ENCODE measurements at regions not wholly inside any gene's neighbourhood (a gene's known extent, or its start where the extent isn't known, plus 50 kb on each side); places are given as distances from the start of the nearest gene placed in this dataset.

DNA sequence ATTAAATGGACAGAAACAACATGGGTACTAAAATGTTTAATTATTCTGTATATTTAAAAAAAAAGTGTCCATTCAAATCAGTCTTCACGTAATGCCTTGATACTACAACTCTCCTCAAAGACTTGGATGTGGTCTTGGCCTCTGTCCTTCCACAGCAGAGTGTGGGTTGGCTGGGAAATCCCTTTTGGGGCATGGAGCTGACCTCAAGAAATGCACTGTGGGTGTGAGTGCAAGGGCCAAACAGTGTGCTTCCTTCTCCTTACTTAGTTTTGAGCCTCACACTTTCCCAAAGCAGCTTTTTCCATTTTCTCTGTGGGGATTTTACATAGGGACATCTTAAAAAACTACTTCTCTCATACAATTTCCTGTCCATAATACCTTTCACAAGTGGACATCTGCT, 607.4 kb downstream of the EFNB2 start:
- no peak for DNase-seq (ENCODE audit: low read depth)

DNA sequence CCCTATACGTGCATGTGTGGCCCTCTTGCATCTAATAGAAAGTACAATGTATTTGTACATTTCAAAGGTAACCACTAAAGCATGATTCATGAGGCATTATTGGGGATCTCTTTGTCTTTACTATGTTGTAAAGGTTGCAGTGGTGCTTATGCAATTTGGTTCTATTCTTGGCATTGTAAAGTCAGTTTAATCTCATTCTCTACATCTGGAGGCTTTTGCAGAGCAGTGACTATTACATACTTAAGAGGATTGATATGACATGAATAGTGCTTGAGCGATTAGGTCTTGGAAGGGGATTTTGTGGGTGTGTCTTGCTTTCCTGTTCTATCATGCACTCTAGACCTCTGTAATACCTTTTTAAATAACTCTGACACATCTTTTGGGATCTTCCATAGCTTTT, 610.0 kb downstream of the EFNB2 start:
- DNase-seq (ENCODE audit: low read depth) = no peak

DNA sequence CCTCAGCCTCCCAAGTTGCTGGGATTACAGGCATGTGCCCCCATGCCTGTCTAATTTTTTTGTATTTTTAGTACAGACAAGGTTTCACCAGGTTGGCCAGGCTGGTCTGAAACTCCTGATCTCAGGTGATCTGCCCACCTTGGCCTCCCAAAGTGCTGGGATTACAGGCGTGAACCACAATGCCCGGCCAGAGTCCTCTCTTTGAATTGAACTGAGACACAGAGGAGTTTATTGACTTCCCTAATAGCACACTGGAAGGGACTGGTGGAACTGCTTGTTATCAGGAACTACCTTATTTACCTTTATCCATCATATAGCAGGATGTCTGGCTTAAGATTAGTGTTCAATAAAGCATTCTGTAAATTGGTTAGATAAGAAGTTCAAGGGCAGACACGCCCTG, 613.8 kb downstream of the EFNB2 start:
- DNase-seq (ENCODE audit: low read depth) = no peak

DNA sequence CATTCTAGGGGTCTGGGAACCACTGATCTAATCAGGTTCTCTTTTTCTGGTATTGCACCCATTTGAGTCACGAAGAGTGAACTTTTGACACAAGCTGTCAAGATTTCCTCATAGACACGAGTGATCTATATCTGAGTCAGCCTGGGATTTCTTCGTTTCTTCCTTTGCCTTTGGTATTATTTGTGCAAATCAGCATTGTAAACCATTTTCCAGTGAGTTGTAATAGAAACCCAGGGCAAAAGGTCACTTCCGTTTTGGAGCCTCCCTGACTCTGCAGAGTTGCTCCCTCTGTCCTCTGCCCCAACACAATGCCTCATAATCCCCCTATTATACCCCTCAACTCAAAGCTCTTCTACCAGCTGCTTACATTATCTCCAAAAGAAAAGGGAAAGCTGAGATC, 615.1 kb downstream of the EFNB2 start:
- DNase-seq (ENCODE audit: low read depth) = no peak

DNA sequence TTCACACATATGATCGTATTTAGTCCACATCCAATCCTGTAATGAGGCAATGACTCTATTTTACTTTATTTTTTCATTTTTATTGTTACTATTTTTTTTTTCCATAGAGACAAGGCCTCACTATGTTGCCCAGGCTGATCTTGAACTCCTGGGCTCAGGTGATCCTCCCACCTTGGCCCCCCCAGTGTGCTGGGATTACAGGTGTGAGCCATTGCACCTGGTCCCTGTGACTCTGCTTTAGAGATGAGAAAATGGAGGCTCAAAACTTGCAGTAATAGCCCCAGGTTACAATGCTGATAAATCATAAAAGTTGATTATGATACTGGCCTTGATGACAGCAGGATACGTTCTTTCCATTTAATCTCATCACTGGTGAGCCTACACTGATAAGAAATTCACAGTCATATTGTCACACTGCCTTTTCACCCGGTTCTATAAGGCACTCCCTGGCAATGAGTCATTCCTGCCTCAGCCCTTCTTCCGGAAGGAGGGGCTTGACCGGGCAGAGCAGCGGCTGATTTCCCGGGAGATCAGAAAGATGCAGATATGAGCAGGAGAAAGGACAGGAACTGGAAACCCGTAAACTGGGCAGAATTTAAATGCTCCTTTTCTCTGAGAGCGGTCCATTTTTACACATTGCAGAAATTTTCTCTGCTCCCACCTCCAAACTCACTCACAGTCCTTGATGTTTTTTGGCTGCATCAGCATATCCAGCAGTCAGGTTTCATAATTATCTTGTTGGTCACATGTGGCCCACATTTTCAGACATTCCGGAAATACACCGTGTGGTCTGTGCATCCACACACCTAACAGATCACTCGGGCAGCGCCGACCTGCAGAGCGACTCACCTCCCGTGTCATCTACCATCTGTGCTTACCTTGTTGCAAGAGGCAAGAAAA, 616.4 kb downstream of the EFNB2 start:
- no peak for DNase-seq (ENCODE audit: low read depth)

DNA sequence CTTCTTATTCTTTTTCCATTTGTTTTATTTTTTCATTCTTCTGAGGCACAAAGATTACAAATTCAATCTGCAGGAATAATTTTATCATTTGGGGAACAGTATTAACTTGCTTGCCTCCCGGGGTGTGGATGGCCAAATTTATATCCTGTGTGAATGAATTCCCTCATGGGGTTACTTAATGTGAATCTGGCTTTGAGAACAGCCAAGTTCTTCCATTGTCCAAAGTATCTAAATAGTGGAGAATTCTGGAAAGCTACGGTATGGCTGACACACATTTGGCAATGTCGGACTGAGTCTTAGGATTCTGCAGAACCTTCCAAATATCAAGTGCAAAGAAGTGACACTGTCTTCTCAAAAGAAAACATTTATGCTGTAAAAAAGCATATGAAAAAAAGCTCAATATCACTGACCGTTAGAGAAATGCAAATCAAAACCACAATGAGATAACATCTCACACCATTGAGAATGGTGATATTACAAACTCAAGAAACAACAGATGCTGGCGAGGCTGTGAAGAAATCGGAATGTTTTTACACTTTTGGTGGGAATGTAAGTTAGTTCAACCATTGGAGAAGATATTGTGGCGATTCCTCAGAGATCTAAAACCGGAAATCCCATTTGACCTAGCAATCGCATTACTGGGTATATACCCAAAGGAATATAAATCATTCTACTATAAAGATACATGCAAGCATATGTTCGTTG, 620.2 kb downstream of the EFNB2 start:
- DNase-seq (ENCODE audit: low read depth) = no peak

DNA sequence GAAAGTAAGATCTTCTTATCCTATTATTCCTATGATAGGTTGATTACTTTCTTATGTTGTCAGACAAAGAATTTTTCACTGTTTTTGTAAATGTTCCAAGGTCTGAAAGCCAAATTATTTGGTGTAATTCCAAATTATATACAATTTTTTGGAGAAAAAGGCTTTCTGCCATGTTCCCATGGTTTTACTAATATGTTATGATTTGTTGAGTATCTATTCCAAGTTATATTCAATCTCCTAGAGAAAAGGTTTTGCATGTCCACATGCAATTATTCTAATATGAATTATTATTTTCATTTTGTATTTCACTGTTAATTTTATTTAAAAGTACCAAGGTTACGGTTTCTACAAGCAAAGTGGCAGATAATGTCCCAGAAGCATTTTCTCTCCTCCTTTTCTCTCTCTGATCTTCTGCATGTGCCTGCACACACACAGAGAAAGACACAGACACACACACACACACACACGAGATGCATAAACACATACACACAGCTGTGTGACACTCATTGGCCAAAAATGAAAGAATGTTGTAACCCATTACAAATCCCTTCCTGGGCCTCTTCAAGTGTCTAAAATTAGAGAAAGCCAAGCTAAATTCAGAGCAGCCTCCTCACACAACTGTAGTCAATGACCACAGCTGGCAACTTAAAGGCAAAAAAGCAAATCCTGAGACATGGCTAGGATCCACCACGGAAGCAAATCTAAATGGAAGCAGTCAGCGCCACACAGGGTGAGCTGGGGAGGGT, 621.0 kb downstream of the EFNB2 start:
- no peak for DNase-seq (ENCODE audit: low read depth)

DNA sequence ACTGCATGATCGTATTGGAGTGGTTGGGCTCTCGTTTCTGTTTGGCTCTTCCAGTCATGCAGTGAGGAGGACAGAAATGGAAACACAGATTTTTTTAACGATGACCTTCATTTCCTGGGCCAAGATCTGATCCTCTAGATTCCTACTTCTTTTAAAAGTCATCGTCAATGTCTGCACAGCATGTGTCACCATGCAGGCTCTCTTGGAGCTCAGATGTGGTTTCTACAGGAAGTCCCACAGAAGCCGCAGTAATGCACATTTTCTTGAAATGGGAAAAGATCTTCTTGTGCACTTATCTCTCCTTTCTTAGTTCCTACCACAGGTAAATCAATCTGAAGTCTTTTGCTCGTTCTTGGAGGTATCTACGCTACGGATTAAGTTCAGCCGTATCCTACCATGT, 626.9 kb downstream of the EFNB2 start:
- no peak for DNase-seq (ENCODE audit: low read depth)

DNA sequence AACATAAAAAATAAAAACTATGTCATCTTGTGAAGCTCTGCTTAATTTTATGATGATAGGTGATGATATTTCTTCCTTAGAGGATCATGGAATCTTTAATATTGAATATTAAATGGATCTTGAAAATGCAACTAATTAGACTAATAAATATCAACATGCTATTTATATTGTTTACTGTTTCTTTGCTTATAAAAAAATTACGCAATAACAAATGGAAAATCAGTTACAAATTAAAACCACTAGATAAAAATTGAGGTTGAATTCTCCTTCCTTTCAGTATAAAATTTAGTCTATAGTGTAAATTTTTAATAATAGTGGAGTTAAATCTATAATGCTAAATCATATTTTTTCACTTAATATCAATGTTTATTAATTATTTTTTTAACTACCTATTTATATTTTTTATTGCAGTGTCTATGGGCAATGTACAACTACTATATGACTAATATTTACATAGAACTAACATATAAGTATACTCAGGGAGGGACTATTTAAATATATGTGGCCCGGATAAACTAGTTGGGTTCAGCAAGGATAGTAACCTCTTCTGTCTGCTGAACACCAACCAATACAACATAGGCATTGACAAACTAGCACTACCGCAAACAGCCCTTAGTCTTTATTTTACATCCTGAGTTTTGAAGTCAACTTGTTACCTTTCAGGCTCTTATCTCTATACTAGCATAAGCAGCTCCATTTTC, 628.0 kb downstream of the EFNB2 start:
- no peak for DNase-seq (ENCODE audit: low read depth)

DNA sequence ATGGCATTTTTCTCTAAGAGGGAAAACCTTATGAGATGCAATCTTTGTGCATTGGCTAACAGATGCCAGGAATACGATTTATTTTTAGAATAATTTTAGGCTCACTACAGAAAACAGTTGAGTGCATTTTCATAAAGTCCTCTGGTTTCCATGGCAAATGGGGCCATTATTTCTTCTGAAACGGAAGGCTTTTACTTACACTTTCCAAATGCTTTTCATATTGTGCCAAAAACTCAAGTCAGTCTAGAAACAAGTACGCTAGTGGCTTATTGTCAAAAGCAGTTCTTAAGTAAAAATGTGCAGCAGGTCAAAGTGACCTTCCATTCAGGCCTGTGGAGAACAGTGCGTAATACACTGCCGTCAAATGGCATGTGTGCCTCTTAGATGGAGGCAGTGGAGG, 628.7 kb downstream of the EFNB2 start:
- DNase-seq (ENCODE audit: low read depth) = no peak

DNA sequence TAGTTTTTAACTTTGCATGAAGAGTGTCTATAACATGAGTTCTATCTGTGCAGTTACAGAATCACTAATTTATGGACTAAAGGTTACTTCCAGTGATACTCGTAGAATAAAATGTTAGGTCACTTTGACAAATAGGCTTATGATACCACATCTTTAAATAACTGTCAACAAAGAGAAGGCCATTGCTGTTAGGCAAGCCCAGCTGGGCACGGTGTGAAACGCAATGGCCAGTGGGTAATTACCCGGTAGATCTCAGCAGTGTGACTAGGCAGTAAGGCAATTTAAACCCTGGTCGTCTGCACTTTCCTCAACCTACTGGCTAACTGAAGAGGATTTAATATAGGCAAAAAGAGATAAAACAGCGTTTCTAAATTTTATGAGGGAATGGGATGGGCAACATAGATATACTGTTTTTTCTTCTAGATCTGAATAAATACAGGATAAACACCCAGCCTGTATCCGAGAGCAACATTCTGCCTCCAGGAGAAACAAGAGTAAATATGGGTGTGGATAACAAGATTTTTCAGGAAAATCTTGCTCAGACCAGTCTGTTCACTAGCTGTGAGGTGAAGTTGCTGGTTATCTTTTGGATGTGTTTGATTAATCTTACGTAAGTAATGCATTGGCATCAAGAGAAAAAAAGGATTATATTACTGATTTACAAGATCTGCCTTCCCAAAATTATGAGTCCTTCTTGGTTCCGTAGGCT, 631.3 kb downstream of the EFNB2 start:
- DNase-seq (ENCODE audit: low read depth) = no peak

DNA sequence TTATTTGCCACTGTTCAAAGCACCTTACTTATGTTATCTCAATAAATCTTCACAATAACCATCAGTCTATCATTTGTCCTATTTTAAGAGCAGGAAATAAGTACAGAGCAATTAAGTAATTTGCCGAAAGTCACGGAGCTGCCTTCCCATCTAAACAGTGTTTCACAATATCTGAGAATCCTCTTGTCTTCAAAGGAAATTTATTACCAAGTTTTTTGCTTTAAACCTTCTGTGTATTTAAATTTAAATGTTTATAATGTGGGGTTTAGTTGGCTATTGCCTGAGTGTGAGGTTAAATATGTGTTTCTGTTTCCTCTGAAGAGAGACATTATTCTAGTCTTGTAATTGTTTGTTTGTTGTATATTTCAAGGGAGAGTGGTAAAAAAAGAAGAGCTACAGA, 633.1 kb downstream of the EFNB2 start:
- DNase-seq (ENCODE audit: low read depth) = no peak

DNA sequence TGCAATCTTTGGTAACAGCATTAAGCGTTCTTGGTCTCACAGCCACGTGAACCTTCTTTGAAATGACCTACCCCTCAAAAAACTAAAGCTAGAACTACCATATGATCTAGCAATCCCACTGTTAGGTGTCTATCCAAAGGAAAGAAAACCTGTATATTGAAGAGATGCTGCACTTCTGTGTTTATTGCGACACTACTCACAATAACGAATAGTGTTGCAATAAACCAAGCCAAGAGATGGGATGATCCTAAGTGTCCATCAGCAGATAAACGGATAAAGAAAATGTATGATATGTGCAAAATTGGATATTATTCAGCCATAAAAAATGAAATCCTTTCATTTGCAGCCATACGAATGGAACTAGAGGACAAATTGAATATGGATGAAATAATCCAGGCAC, 637.9 kb downstream of the EFNB2 start:
- no peak for DNase-seq (ENCODE audit: low read depth)

DNA sequence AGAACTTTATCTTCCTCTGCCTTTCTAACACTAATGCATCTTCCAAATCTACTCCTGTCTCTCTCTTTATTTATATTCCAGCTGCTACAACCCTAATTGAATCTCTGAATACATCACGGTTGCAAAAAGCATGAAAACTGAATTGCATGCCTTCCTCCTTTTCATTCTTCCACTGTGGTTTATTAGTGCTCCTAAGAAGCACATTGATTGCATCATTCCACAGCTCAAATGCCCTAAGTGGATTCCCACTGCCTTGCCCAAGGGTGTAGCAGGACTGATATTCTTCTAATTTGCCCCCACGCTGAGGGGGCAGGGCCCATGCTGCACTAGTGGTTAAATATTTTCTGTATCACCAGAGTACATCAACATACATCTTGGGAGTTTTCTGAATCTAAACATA, 640.8 kb downstream of the EFNB2 start:
- no peak for DNase-seq (ENCODE audit: low read depth)

DNA sequence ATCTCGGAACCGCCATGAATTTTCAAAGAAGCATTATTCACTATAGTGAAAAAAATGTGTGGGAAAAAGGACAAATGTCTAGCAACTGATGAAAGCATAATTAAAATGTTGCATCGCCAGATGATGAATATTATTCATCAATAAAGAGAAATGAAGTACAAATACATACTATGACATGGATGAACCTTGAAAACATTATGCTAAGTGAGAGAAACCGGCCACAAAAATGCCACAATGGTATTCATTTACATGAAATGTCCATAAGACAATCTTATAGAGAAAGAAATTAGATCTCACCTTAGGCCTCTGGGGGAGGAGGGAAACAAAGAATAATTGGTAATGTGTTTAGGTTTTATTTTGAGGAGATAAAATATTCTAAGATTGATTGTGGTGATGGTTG, 645.0 kb downstream of the EFNB2 start:
- no peak for DNase-seq (ENCODE audit: low read depth)

DNA sequence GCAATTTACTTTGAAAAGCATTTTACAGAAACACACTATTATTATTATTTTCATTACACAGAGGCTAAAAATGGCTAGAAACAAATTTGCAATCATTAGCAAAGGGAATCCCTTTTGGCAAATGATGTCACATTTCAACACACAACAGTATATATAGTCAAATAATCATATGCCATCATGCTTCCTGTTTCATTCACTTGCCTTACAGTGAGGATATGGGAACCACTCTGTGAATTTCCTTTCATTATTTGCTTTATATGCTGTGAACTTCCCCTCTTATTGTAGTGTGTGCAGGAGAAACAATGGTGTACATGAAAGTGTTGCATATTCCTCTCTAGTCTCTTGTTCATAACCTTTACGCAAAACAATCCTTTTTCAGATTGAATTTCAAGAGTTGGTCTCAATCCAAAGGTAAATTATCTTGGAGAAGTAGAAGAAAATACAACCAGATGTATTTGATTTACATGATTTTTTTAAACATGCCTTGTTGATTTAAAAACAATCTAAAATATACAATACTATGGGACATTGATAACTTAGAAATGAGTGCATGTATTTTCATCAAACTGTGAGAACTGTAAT, 657.3 kb downstream of the EFNB2 start:
- DNase-seq (ENCODE audit: low read depth) = no peak

DNA sequence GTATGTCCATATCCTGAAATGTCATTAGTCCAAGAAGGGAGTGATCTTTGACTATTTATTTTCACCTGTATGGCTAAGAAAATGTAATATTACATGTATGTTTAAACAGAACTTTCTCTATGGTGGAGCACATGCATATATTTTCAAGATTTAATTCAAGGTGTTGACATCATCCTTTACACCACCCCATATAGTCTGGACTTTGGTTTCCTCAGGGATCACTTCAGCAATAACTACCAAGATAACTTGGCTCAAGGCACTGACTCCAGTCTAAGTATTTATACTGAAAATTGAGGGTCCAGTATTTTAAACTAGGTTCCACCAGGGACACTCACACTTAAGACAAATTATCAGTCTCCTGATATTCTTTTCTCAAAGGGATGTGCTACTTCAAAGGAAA, 660.6 kb downstream of the EFNB2 start:
- DNase-seq (ENCODE audit: low read depth) = no peak

DNA sequence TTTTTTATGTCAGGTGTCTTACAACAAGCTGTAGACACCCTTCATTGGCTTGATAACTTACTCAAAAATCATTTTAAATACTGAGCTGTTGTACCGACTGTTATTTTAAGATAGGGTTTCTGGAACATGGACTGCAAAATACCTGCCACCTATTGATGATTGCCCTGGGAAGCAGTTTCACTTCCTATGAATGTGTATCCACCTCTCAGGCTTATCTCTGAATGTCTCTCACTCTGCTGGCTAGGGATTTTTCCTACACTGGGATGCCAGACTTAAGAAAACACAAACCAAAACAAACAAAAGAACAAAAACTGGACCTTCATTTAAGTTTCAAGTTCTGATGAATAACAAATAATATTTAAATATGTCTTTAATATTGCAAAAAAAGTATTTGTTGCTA, 663.7 kb downstream of the EFNB2 start:
- DNase-seq (ENCODE audit: low read depth) = no peak

DNA sequence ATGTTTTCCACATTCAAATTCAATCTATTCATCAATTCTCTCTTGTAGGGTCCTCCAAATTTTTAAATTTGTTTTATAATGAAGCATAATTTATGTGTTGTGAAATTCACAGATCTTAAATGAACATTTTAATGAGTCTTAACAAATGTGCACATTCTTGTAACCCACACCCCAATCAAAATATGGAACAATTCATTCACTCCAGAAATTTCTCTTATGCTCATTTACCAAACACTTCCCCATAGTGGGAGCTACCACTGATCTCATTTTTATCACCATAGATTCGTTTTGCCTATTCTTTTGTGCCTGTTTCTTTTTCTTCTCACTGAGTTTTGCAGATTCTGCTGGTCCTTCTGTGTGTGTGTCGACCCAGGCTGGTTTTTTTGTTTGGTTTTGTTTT, 664.1 kb downstream of the EFNB2 start:
- no peak for DNase-seq (ENCODE audit: low read depth)

DNA sequence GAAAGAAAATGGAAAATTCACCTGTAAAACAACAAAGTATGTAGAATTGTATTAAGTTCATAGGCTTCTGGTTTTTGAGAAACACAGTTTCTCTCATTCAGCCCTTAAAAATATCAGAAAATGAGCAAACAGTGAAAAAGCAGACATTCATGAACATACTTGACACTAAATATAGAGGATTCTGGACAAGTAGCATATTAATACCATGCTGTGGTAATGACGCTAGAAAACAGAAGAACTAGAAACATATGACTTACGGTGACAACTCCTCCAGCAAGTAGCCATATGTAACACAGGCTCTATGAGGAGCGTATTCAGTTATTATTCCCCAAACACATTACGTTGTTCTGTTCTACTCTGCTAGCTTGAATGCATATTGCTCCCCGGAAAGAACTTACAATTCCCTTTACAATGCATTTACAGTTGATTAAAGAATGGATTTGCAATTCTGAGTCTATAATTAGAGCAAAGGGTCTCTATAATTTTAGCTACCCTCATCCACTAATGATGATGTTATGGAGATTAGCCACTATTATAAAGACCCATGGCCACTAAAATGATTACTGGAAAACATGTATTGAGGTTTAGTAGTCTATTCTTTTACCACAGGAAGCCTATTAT, 672.1 kb downstream of the EFNB2 start:
- DNase-seq (ENCODE audit: low read depth) = no peak

DNA sequence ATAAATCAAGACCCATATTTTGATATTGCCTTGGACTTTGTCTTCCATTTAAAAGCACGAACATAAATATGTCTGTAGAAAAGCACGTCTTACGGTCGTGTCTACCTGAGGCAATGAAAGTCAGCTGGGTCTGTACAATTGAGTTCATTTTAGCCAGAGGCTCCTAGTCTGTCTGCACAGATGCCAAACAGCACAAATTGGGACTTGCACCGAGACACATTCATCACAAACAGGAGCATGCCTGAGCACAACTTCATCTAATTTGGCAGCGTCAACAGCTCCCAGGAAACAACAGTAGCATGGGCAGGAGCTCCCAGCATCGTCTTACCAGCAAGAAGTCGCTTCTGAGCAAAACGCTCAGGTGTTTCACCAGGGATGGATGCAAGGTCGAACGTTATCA, 687.0 kb downstream of the EFNB2 start:
- no peak for DNase-seq (ENCODE audit: low read depth)
